Fibroblast of lung (primary cell): ENCODE measurements at regions not wholly inside any gene's neighbourhood (a gene's known extent, or its start where the extent isn't known, plus 50 kb on each side); places are given as distances from the start of the nearest gene placed in this dataset.

Experiments
- DNase-seq, 2 donors: peaks; one replicate each; pipeline versions ENCODE4 v3.0.0 to v3.0.0-alpha.2; 2010; ENCODE audit warnings: low read depth in 2 of 2
- H2AFZ ChIP-seq: 2 replicates; pipeline ENCODE4 v1.5.1; 2012; ENCODE audit warnings: low read length, control low read depth, inconsistent platforms
- H3K27ac ChIP-seq: 2 replicates; pipeline ENCODE4 v1.5.1; 2011; ENCODE audit warnings: low read length, control low read depth; ENCODE audit not compliant: insufficient read depth
- H3K27me3 ChIP-seq: 2 replicates; pipeline ENCODE4 v1.5.1; 2011; ENCODE audit warnings: mild to moderate bottlenecking, low read length; ENCODE audit not compliant: control insufficient read depth, insufficient read depth
- H3K36me3 ChIP-seq: 2 replicates; pipeline ENCODE4 v1.5.1; 2011; ENCODE audit warnings: low read length; ENCODE audit not compliant: control insufficient read depth, insufficient read depth
- H3K4me1 ChIP-seq: 2 replicates; pipeline ENCODE4 v1.5.1; 2011; ENCODE audit warnings: low read length; ENCODE audit not compliant: control insufficient read depth, insufficient read depth; ENCODE audit errors: extremely low read depth
- H3K4me2 ChIP-seq: 2 replicates; pipeline ENCODE4 v1.5.1; 2011; ENCODE audit warnings: low read length, control low read depth; ENCODE audit not compliant: insufficient read depth; ENCODE audit errors: extremely low read depth
- H3K4me3 ChIP-seq, 4 experiments: fragments of 200-600 bp in 1 of 4; sonication (generic) in 1 of 4; replicated peaks in 1 of 4; 2 replicates each; pipeline ENCODE4 v1.5.1; 2011 to 2016; ENCODE audit warnings: low read length in 4 of 4, low read depth in 3 of 4, mild to moderate bottlenecking in 3 of 4, control low read depth in 2 of 4, inconsistent platforms in 1 of 4, mixed read lengths in 1 of 4; ENCODE audit not compliant: insufficient read depth in 1 of 4; ENCODE audit errors: control extremely low read depth in 1 of 4
- H3K79me2 ChIP-seq: 2 replicates; pipeline ENCODE4 v1.5.1; 2012; ENCODE audit warnings: mild to moderate bottlenecking, low read length, inconsistent platforms; ENCODE audit not compliant: control insufficient read depth, insufficient read depth
- H3K9ac ChIP-seq: 2 replicates; pipeline ENCODE4 v1.5.1; 2011; ENCODE audit warnings: mild to moderate bottlenecking, low read length, control low read depth; ENCODE audit not compliant: insufficient read depth
- H3K9me3 ChIP-seq: 2 replicates; pipeline ENCODE4 v1.5.1; 2012; ENCODE audit warnings: low read depth, low read length; ENCODE audit not compliant: control insufficient read depth, insufficient read depth
- H4K20me1 ChIP-seq: 2 replicates; pipeline ENCODE4 v1.5.1; 2011; ENCODE audit warnings: low read length; ENCODE audit not compliant: control insufficient read depth, insufficient read depth; ENCODE audit errors: extremely low read depth
- CTCF ChIP-seq, 2 donors: IDR thresholded peaks in 1 of 2; conservative IDR thresholded peaks in 1 of 2; 1 replicate in 1 of 2; 2 replicates in 1 of 2; pipeline ENCODE4 v1.5.1; 2011 to 2012; ENCODE audit warnings: low read length in 2 of 2, control low read depth in 1 of 2, inconsistent platforms in 1 of 2, low read depth in 1 of 2, mild to moderate bottlenecking in 1 of 2
- EZH2 ChIP-seq: IDR thresholded peaks from 2 replicates; pipeline ENCODE4 v1.5.1; 2012; ENCODE audit warnings: low read length, control low read depth, mild to moderate bottlenecking; ENCODE audit errors: missing control alignments

GRCh38 chr6:48678390-48678789, 567.4 kb upstream of the PTCHD4 start:
- Histone ChIP-seq H3K4me1 (no peaks in the 10 kb centered on the region), H3K79me2 (no peaks in the 10 kb centered on the region), H3K9me3 (no peaks in the 10 kb centered on the region), H4K20me1 (no peaks in the 10 kb centered on the region), H3K9ac (no peak overlapping the region), H3K4me2 (no peak overlapping the region), H3K4me3 (no peak overlapping the region), H3K27me3 (no peaks in the 10 kb centered on the region), H3K36me3 (no peaks in the 10 kb centered on the region), H2AFZ (no peak overlapping the region), H3K27ac (no peak overlapping the region)
- TF ChIP-seq CTCF (conservative IDR thresholded peaks at IDR 0.05 in 1 of 2, IDR thresholded peaks at IDR 0.05 in 1 of 2; ENCODE audit: low read depth in 1 of 2, low read length in 2 of 2), result no peak
- TF ChIP-seq EZH2, result no peak
- DNase-seq, result no peak

- no peaks in the 10 kb centered on the region for H3K36me3 ChIP-seq
- H3K27me3 ChIP-seq, result no peaks in the 10 kb centered on the region
- H4K20me1 ChIP-seq, result no peaks in the 10 kb centered on the region
- H3K9ac ChIP-seq, result no peak overlapping the region
- no peaks in the 10 kb centered on the region for H3K4me1 ChIP-seq
- H3K4me2 ChIP-seq, result no peak overlapping the region
- peak in 1 of 2 donors; percentile 39 for DNase-seq
- no peak overlapping the region for H3K27ac ChIP-seq
- no peak for TF ChIP-seq CTCF (conservative IDR thresholded peaks at IDR 0.05 in 1 of 2, IDR thresholded peaks at IDR 0.05 in 1 of 2; ENCODE audit: low read depth in 1 of 2, low read length in 2 of 2)
- TF ChIP-seq EZH2, result no peak
- no peaks in the 10 kb centered on the region for H3K79me2 ChIP-seq
- H3K4me3 ChIP-seq, result no peak overlapping the region
- H3K9me3 ChIP-seq, result no peaks in the 10 kb centered on the region
- H2AFZ ChIP-seq, result no peak overlapping the region
Measured at GRCh38 chr6:48671505-48671904, 560.5 kb upstream of the PTCHD4 start.

GRCh38 chr6:48670546-48670945, 559.5 kb upstream of the PTCHD4 start:
- H3K9me3 ChIP-seq, result no peaks in the 10 kb centered on the region
- H3K27ac ChIP-seq, result no peak overlapping the region
- H3K79me2 ChIP-seq, result no peaks in the 10 kb centered on the region
- TF ChIP-seq EZH2 (no peak), CTCF (conservative IDR thresholded peaks at IDR 0.05 in 1 of 2, IDR thresholded peaks at IDR 0.05 in 1 of 2; ENCODE audit: low read depth in 1 of 2, low read length in 2 of 2) (no peak)
- no peaks in the 10 kb centered on the region for H3K4me1 ChIP-seq
- no peak overlapping the region for H3K4me3 ChIP-seq
- H4K20me1 ChIP-seq, result no peaks in the 10 kb centered on the region
- H3K4me2 ChIP-seq, result no peak overlapping the region
- no peaks in the 10 kb centered on the region for H3K27me3 ChIP-seq
- H3K9ac ChIP-seq, result no peak overlapping the region
- no peak for DNase-seq
- H3K36me3 ChIP-seq, result no peaks in the 10 kb centered on the region
- H2AFZ ChIP-seq, result no peak overlapping the region
